Prostate gland (tissue), 2 donors: ENCODE measurements at regions not wholly inside any gene's neighbourhood (a gene's known extent, or its start where the extent isn't known, plus 50 kb on each side); places are given as distances from the start of the nearest gene placed in this dataset.

Experiments
- DNase-seq: peaks from one replicate; pipeline ENCODE4 v3.0.0-alpha.2; 2019; ENCODE audit warnings: low spot score
- H3K27ac ChIP-seq, 2 donors: fragments of 200-600 bp; sonication (generic); 2 replicates each; pipeline ENCODE4 v1.5.1; 2017 to 2019
- H3K27me3 ChIP-seq: fragments of 200-600 bp; sonication (generic); replicated peaks from 2 replicates; pipeline ENCODE4 v1.5.1; 2019; ENCODE audit not compliant: insufficient read depth
- H3K36me3 ChIP-seq, 2 donors: fragments of 200-600 bp; sonication (generic); 1 replicate in 1 of 2; 2 replicates in 1 of 2; pipeline versions ENCODE4 v1.5.1 to v1.8.1; 2017 to 2019
- H3K4me1 ChIP-seq: fragments of 200-600 bp; sonication (generic); replicated peaks from 2 replicates; pipeline ENCODE4 v1.5.1; 2019
- H3K4me3 ChIP-seq, 2 donors: fragments of 200-600 bp; sonication (generic); 2 replicates each; pipeline ENCODE4 v1.5.1; 2017 to 2019
- H3K9me3 ChIP-seq: fragments of 200-600 bp; sonication (generic); 2 replicates; pipeline ENCODE4 v1.5.1; 2017
- POLR2A ChIP-seq: fragments of 450-650 bp; IDR thresholded peaks from one replicate; pipeline ENCODE4 v1.6.1; 2016; ENCODE audit warnings: antibody characterized with exemption, mild to moderate bottlenecking
- POLR2AphosphoS5 ChIP-seq: sonication (generic); formaldehyde crosslinking; IDR thresholded peaks from one replicate; pipeline ENCODE4 v1.6.1; 2017; ENCODE audit warnings: antibody characterized with exemption
- WGBS: methylation state at CpG from one replicate; pipeline ENCODE4 v1.1.5; 2018; 5-methylcytosine and 5-hydroxymethylcytosine counted together
- intact Hi-C: fragments of 100-400 bp; cut with DNase I; formaldehyde crosslinking; loops from one replicate; pipeline ENCODE4 v1.14.2; 2022
- TF ChIP-seq, protein P1 (sequence below), 4 experiments: fragments of 200-600 bp in 2 of 4; fragments of 450-650 bp in 2 of 4; sonication (generic) in 2 of 4; IDR thresholded peaks; 1 replicate in 3 of 4; 2 replicates in 1 of 4; pipeline ENCODE4 v1.5.1; 2016 to 2019; ENCODE audit warnings: antibody characterized with exemption in 4 of 4, mild to moderate bottlenecking in 2 of 4, moderate library complexity in 2 of 4

DNA sequence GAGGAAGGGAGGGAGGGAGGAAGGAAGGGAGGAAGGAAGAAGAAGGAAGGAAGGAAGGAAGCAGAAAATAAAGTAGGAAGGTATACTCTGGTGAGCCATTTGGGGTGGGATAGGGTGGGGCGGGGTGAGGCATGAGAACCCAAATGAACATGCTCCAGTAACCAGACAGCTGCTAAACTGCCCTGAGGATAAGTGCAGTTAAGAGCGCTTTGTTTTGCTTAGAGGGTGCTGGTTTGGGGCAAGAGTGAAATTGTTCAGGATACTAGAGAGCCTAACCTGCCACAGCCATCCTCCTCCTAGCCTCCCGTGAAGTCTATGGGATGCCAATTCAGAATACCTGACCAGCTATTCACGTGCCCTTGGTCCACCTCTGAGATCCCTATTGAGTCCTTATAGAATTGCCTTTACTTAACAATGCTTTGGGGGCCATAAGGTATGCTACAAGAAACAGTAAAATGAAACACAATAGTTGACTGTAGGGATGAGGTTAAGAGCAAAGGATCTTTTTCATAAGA is 59.0 kb upstream of the ATF3 start:
- no peaks in the 10 kb centered on the region for H3K36me3 ChIP-seq
- WGBS = 73% methylated on average over 4 of the region's 4 CpGs
- H3K4me1 ChIP-seq = no peaks in the 10 kb centered on the region
- intact Hi-C loops = no loop called here
- H3K4me3 ChIP-seq = no peak overlapping the region
- H3K9me3 ChIP-seq = no peaks in the 10 kb centered on the region
- no peak for TF ChIP-seq POLR2AphosphoS5
- TF ChIP-seq, protein P1, sequence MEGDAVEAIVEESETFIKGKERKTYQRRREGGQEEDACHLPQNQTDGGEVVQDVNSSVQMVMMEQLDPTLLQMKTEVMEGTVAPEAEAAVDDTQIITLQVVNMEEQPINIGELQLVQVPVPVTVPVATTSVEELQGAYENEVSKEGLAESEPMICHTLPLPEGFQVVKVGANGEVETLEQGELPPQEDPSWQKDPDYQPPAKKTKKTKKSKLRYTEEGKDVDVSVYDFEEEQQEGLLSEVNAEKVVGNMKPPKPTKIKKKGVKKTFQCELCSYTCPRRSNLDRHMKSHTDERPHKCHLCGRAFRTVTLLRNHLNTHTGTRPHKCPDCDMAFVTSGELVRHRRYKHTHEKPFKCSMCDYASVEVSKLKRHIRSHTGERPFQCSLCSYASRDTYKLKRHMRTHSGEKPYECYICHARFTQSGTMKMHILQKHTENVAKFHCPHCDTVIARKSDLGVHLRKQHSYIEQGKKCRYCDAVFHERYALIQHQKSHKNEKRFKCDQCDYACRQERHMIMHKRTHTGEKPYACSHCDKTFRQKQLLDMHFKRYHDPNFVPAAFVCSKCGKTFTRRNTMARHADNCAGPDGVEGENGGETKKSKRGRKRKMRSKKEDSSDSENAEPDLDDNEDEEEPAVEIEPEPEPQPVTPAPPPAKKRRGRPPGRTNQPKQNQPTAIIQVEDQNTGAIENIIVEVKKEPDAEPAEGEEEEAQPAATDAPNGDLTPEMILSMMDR (IDR thresholded peaks at IDR 0.05) = no peak
- TF ChIP-seq POLR2A = no peak
- no peak for DNase-seq
- H3K27ac ChIP-seq = no peak overlapping the region
- H3K27me3 ChIP-seq = no peaks in the 10 kb centered on the region

DNA sequence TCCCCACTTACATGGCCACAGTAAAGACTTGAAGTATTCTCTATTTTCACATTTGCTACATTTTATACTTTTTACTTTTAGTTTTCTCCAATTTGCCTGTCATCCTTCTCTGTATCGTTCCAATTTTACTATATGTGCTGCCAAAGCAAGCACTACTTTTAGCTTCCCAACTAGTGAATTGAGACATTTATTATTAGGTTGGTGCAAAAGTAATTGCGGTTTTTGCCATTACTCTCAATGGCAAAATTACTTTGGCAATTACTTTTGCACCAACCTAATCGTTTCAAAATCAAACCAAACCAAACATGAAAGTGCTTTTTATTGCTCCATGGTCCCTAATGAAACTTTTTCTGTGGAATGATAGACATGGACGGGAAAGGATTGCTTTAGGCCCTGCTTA is 56.6 kb upstream of the ATF3 start:
- Histone ChIP-seq H3K36me3 (no peaks in the 10 kb centered on the region), H3K9me3 (no peaks in the 10 kb centered on the region), H3K27me3 (no peaks in the 10 kb centered on the region), H3K27ac (no peak overlapping the region), H3K4me3 (no peak overlapping the region), H3K4me1 (no peaks in the 10 kb centered on the region)
- WGBS = 59% methylated on average over 4 of the region's 4 CpGs
- intact Hi-C loops = no loop called here
- no peak for TF ChIP-seq POLR2A
- DNase-seq = no peak

DNA sequence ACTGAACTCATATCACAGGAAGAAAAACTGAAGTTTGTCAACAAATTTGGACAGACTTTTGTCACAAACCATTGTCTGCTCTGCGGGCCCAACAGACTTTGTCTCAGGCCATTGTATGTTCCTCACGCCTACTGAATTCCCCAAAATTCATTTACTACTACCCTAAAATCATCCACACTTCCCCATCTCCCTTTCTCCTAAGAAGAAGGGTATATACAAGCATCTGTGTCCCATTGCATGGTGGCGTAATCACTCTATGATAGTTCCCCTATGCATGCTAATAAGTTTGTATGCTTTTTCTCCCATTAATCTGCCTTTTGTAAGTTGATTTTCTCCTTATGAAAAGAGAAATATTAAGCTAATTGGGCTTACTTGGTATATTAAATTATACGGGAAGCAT is 54.9 kb upstream of the ATF3 start:
- intact Hi-C loops = no loop called here
- WGBS = 91% methylated on average over 4 of the region's 4 CpGs
- Histone ChIP-seq H3K4me3 (no peak overlapping the region), H3K27me3 (no peaks in the 10 kb centered on the region), H3K9me3 (no peaks in the 10 kb centered on the region), H3K4me1 (no peaks in the 10 kb centered on the region), H3K36me3 (no peaks in the 10 kb centered on the region), H3K27ac (no peak overlapping the region)
- no peak for DNase-seq
- TF ChIP-seq POLR2AphosphoS5 = no peak
- TF ChIP-seq, protein P1 (IDR thresholded peaks at IDR 0.05) = no peak
- TF ChIP-seq POLR2A = no peak

DNA sequence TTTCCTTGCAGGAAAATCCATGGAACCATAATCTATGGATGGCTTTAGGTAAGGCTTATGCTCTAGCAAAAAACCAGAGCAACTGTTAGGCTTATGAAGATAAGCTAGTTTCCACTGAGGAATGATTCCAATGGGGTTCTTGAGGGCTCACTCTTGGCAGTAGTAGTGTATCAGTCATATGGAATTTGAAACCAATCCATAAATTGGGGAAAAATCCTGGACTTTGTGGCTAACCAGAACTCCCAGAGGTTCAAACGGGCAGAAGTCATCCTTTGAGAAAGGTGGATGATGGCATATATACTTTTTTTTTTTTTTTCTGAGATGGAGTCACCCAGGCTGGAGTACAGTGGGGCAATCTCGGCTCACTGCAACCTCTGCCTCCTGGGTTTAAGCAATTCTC is 54.2 kb upstream of the ATF3 start:
- TF ChIP-seq, protein P1 (IDR thresholded peaks at IDR 0.05) = no peak
- TF ChIP-seq POLR2A (no peak), POLR2AphosphoS5 (no peak)
- no peaks in the 10 kb centered on the region for H3K36me3 ChIP-seq
- intact Hi-C loops = no loop called here
- H3K27ac ChIP-seq = no peak overlapping the region
- no peaks in the 10 kb centered on the region for H3K27me3 ChIP-seq
- H3K4me1 ChIP-seq = no peaks in the 10 kb centered on the region
- no peak for DNase-seq
- H3K4me3 ChIP-seq = no peak overlapping the region
- 79% methylated on average over 2 of the region's 2 CpGs for WGBS
- no peaks in the 10 kb centered on the region for H3K9me3 ChIP-seq

DNA sequence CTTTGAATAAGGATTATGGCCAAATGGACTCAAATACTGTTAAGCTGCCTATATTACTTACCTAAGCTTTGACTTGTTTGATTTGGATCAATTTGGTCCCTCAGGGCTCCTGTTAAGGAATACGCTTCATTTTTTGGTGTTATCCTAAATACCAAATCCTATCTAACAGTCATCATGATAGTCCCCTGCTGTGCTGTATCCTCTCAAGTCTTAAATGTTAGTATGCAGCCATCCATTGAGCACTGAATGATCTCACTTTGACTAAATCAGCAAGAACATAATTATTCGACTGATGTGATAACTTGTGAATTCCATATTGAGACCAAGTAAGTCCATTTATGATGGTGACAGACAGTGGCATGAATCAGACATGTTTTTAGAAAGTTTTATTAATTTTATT is 53.1 kb upstream of the ATF3 start:
- H3K9me3 ChIP-seq = no peaks in the 10 kb centered on the region
- intact Hi-C loops = no loop called here
- no peak overlapping the region for H3K4me3 ChIP-seq
- no peak for TF ChIP-seq POLR2A
- TF ChIP-seq, protein P1 (IDR thresholded peaks at IDR 0.05) = no peak
- no peak for TF ChIP-seq POLR2AphosphoS5
- H3K27me3 ChIP-seq = no peaks in the 10 kb centered on the region
- no peak for DNase-seq
- no peak overlapping the region for H3K27ac ChIP-seq
- WGBS = 87% methylated on average over 2 of the region's 2 CpGs
- no peaks in the 10 kb centered on the region for H3K4me1 ChIP-seq
- H3K36me3 ChIP-seq = no peaks in the 10 kb centered on the region
